ENCODE measurements at regions not wholly inside any gene's neighbourhood (a gene's known extent, or its start where the extent isn't known, plus 50 kb on each side); places are given as distances from the start of the nearest gene placed in this dataset.

DNA sequence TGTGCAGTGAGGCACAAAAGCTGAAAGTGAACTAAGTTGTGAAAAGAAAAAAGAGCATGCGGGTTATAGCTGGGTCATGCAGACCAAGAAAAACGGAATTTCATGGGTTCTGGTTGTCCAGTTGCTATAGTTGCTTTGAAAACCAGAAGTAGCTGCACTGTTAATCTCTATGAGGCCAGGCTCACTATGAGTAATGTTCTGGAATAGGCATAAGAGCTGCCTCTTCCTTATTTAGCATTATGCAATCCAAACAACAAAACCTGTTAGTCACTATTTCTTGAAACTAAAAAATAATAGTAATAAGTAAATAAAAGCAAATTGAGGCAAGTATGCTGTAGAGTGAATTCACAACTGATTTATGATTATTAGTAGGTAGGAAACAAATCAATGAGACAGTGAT lies 1383.7 kb downstream of the MRPL39 start:
- H3K27me3 Mint-ChIP-seq: no peaks in the 10 kb centered on the region
- H3K36me3 Mint-ChIP-seq: no peaks in the 10 kb centered on the region
- H3K9me3 Mint-ChIP-seq: peaks cover 0 to 10% (median 0%) of the 10 kb centered on the region in 3 donors
- no peak overlapping the region for H3K4me3 Mint-ChIP-seq
- no peaks in the 10 kb centered on the region for H3K4me1 Mint-ChIP-seq
- no peak overlapping the region for H3K27ac Mint-ChIP-seq

GRCh38 chr21:24222676-24223075 lies 1384.6 kb downstream of the MRPL39 start:
- Mint-ChIP-seq H3K27me3 (no peaks in the 10 kb centered on the region), H3K9me3 (peaks cover 0 to 9% (median 0%) of the 10 kb centered on the region in 3 donors), H3K4me1 (no peaks in the 10 kb centered on the region), H3K36me3 (no peaks in the 10 kb centered on the region), H3K4me3 (no peak overlapping the region), H3K27ac (no peak overlapping the region)

DNA sequence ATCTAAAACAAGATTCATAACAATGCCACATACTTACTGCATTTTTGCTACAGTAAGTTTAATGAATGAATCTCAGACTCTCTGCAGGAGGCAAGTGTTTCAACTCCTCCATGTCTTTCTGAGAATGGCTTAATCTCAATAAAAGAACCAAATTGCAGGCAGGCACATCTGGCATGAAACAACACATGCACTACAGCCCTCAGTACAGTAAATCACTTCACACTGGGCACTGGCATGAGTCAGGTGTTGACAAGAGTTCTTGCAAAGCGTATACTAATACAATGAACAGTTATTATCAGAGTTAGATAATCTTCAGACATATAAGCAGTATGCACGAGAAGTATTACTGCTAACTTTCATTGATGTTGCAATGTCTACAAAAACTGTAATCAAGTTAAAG lies 1386.8 kb downstream of the MRPL39 start:
- peaks cover 0 to 2% (median 0%) of the 10 kb centered on the region in 3 donors for H3K4me1 Mint-ChIP-seq
- no peak overlapping the region for H3K27ac Mint-ChIP-seq
- no peaks in the 10 kb centered on the region for H3K9me3 Mint-ChIP-seq
- H3K27me3 Mint-ChIP-seq: no peaks in the 10 kb centered on the region
- H3K36me3 Mint-ChIP-seq: no peaks in the 10 kb centered on the region
- no peak overlapping the region for H3K4me3 Mint-ChIP-seq

DNA sequence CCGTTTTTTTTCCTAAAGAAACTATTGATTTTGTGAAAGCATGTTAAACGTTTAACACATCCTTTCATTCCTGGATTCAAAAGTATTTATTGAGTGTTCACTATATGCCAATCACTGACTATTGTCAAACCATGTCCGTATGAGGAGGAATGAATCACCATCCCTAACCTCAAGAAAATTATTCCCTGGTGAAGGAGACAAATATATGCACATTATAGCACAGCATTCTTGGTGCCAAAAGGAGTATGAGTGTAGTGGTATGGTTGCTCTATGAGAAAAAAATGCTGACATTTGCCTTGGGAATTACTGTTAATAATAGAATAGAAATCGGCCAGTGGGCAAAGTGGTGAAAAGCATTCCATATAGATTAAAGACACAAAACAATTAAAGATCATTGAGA lies 1390.1 kb downstream of the MRPL39 start:
- H3K27ac Mint-ChIP-seq: no peak overlapping the region
- no peak overlapping the region for H3K4me3 Mint-ChIP-seq
- peaks cover 0 to 3% (median 0%) of the 10 kb centered on the region in 3 donors for H3K9me3 Mint-ChIP-seq
- H3K36me3 Mint-ChIP-seq: no peaks in the 10 kb centered on the region
- H3K27me3 Mint-ChIP-seq: no peaks in the 10 kb centered on the region
- H3K4me1 Mint-ChIP-seq: peaks cover 0 to 2% (median 0%) of the 10 kb centered on the region in 3 donors

GRCh38 chr21:24210130-24210529 lies 1397.2 kb downstream of the MRPL39 start:
- Mint-ChIP-seq H3K36me3 (no peaks in the 10 kb centered on the region), H3K4me3 (no peak overlapping the region), H3K4me1 (no peaks in the 10 kb centered on the region), H3K27me3 (no peaks in the 10 kb centered on the region), H3K27ac (no peak overlapping the region), H3K9me3 (peaks cover 0 to 5% (median 3%) of the 10 kb centered on the region in 3 donors)

DNA sequence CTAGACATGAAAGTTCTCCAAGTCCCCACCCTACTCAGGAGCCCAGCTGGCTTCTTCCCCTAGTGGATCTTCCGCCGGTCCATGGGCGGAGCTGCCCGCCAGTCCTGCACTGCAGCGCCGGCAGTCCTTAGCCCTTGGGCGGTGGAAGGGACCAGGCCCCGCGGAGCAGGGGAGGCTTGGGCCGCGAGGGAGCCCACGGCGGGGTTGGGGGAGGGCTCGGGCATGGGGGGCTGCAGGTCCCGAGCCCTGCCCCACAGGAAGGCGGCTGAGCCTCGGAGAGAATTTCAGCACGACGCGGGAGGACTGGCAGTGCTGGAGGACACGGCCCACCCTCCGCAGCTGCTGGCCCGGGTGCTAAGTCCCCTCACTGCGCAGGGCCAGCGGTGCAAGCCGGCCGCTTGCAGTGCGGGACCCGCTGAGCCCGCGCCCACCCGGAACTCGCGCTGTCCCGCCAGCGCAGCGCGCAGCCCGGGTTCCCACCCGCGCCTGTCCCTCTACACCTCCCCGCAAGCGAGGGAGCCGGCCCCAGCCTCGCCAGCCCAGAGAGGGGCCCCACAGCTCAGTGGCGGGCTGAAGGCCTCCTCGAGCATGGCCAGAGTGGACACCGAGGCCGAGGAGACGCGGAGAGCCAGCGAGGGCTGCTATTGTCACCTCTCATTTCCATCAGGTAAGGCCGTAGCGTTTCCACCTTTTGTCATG lies 1398.6 kb downstream of the MRPL39 start:
- peaks cover 0 to 5% (median 3%) of the 10 kb centered on the region in 3 donors for H3K9me3 Mint-ChIP-seq
- no peak overlapping the region for H3K27ac Mint-ChIP-seq
- H3K4me3 Mint-ChIP-seq: no peak overlapping the region
- no peaks in the 10 kb centered on the region for H3K36me3 Mint-ChIP-seq
- H3K4me1 Mint-ChIP-seq: no peaks in the 10 kb centered on the region
- H3K27me3 Mint-ChIP-seq: no peaks in the 10 kb centered on the region

GRCh38 chr21:24205319-24205718 lies 1402.0 kb downstream of the MRPL39 start:
- no peak overlapping the region for H3K4me3 Mint-ChIP-seq
- H3K36me3 Mint-ChIP-seq: no peaks in the 10 kb centered on the region
- H3K4me1 Mint-ChIP-seq: no peaks in the 10 kb centered on the region
- peaks cover 0 to 3% (median 2%) of the 10 kb centered on the region in 3 donors for H3K9me3 Mint-ChIP-seq
- H3K27me3 Mint-ChIP-seq: no peaks in the 10 kb centered on the region
- no peak overlapping the region for H3K27ac Mint-ChIP-seq

DNA sequence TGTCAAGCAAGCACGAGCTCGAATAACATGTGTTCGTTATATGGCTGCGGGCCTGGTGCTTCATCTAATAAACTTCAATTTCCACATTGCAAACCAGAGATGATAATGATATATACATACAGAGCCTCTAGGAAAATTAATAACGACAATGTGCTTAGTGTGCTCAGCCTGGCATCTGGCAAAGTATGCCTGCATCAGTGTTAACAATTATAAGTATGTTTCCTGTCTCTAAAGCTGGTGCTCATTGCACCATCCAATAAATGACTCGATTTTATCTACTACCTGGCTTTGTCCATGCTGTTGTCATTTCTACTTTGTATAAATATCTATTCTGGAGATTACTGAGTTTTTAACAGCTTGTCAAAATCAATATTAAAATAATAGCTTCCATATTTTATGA lies 1402.6 kb downstream of the MRPL39 start:
- Mint-ChIP-seq H3K27me3 (no peaks in the 10 kb centered on the region), H3K9me3 (peaks cover 0 to 2% (median 0%) of the 10 kb centered on the region in 3 donors), H3K36me3 (no peaks in the 10 kb centered on the region), H3K4me1 (no peaks in the 10 kb centered on the region), H3K4me3 (no peak overlapping the region), H3K27ac (no peak overlapping the region)

GRCh38 chr21:24200052-24200451 lies 1407.2 kb downstream of the MRPL39 start:
- Mint-ChIP-seq H3K27me3 (no peaks in the 10 kb centered on the region), H3K4me3 (no peak overlapping the region), H3K27ac (no peak overlapping the region), H3K36me3 (no peaks in the 10 kb centered on the region), H3K9me3 (no peaks in the 10 kb centered on the region), H3K4me1 (peaks cover 2 to 7% (median 4%) of the 10 kb centered on the region in 3 donors)

- Mint-ChIP-seq H3K4me3 (no peak overlapping the region), H3K9me3 (no peaks in the 10 kb centered on the region), H3K36me3 (no peaks in the 10 kb centered on the region), H3K4me1 (peaks cover 2 to 8% (median 5%) of the 10 kb centered on the region in 3 donors), H3K27me3 (no peaks in the 10 kb centered on the region), H3K27ac (no peak overlapping the region)
These were observed 1409.4 kb downstream of the MRPL39 start for GRCh38 chr21:24197923-24198322.

DNA sequence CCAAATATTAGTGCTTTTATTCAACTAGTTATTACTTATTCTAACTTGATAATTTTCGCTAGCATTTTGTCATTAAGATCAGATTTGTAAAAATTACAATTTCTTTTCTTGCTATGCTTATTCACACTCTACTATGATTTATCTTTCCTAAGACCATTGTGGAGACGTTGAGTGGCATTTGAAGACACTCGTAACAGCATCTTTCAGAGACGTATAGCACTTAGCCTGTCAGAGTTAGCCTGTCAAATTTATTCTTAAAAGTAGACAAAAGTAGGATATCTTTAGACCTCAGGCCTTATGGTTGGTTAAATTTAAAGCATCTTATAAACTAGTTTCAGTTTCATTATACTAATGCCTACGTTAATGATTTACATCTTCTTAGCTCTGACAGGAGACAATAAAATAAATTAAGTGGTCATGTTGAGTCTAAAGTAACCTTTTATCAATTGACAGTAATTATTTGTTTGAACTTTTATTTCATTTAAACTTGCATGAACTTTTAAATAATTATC lies 1410.1 kb downstream of the MRPL39 start:
- Mint-ChIP-seq H3K36me3 (no peaks in the 10 kb centered on the region), H3K9me3 (no peaks in the 10 kb centered on the region), H3K4me1 (peaks cover 2 to 8% (median 5%) of the 10 kb centered on the region in 3 donors), H3K27me3 (no peaks in the 10 kb centered on the region), H3K27ac (no peak overlapping the region), H3K4me3 (no peak overlapping the region)

DNA sequence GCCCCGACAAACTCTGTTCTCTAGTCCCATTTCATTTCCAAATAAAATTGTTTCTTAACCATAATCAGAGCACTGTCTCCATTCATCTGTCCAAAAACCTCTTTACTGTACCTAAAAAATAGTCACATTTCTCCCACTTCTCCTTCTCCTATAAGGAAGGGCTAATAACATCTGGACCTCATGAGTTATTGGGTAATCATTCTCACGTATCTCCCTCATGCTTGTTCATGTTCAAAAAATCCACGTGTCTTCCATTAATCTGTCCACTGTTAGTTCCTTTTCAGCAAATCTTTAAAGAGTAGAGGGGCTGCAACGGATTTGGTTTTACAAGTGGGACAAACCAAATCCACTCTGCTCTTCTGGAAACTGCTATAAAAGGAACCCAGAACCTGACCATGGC lies 1418.8 kb downstream of the MRPL39 start:
- H3K9me3 Mint-ChIP-seq: no peaks in the 10 kb centered on the region
- no peaks in the 10 kb centered on the region for H3K27me3 Mint-ChIP-seq
- no peaks in the 10 kb centered on the region for H3K4me1 Mint-ChIP-seq
- H3K36me3 Mint-ChIP-seq: no peaks in the 10 kb centered on the region
- no peak overlapping the region for H3K27ac Mint-ChIP-seq
- H3K4me3 Mint-ChIP-seq: no peak overlapping the region

GRCh38 chr21:24183077-24183476 lies 1424.2 kb downstream of the MRPL39 start:
- H3K36me3 Mint-ChIP-seq: peaks cover 4% of the 10 kb centered on the region
- no peak overlapping the region for H3K4me3 Mint-ChIP-seq
- no peak overlapping the region for H3K27ac Mint-ChIP-seq
- H3K27me3 Mint-ChIP-seq: no peaks in the 10 kb centered on the region
- peaks cover 0 to 1% (median 0%) of the 10 kb centered on the region in 3 donors for H3K4me1 Mint-ChIP-seq
- H3K9me3 Mint-ChIP-seq: peaks cover 4 to 11% (median 6%) of the 10 kb centered on the region in 3 donors

DNA sequence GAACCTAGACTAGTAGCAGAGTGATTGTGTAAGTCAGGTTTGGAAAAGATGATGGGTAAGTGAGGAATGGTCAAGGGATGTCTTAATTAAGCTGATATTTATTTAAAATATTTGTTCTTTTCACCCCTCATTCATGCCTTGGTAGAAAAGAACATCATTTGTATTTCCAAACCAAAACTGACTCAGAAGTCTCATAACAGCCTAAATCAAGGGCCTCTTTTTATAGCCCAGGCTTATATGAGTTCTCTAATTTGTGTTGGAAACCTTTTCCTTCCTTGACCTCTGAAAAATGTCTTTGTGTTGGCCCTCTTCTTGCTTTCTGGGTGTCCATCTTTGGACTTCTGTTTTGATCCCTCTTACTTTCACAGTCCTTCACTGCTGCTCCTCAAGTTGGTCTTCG lies 1428.2 kb downstream of the MRPL39 start:
- Mint-ChIP-seq H3K4me1 (peaks cover 0 to 1% (median 0%) of the 10 kb centered on the region in 3 donors), H3K27me3 (no peaks in the 10 kb centered on the region), H3K27ac (no peak overlapping the region), H3K4me3 (no peak overlapping the region), H3K36me3 (peaks cover 4% of the 10 kb centered on the region), H3K9me3 (peaks cover 4 to 11% (median 9%) of the 10 kb centered on the region in 3 donors)

DNA sequence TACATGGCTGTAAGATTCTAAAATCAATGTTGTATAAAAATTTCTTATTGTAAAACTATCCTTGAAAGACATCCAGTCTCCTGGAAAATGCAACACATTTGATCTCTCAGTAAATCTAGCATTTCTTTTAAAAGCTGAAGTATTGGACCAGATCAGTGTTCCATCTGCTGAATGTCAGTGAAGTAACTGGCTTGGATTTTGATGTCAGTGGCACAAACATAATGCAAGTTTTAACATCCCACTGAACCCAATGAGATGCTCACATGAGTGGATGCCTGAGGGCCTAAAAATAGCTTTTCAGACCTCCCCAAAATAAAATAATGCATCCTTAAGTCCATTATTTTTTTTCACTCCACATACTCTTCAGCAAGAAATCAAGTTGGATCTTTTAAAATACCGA lies 1432.2 kb downstream of the MRPL39 start:
- Mint-ChIP-seq H3K4me3 (no peak overlapping the region), H3K4me1 (no peaks in the 10 kb centered on the region), H3K36me3 (peaks cover 4% of the 10 kb centered on the region), H3K27me3 (no peaks in the 10 kb centered on the region), H3K27ac (no peak overlapping the region), H3K9me3 (peaks cover 4 to 9% (median 7%) of the 10 kb centered on the region in 3 donors)

- no peak overlapping the region for H3K4me3 Mint-ChIP-seq
- H3K4me1 Mint-ChIP-seq: no peaks in the 10 kb centered on the region
- no peak overlapping the region for H3K27ac Mint-ChIP-seq
- no peaks in the 10 kb centered on the region for H3K27me3 Mint-ChIP-seq
- H3K36me3 Mint-ChIP-seq: no peaks in the 10 kb centered on the region
- H3K9me3 Mint-ChIP-seq: peaks cover 0 to 2% (median 0%) of the 10 kb centered on the region in 3 donors
These were observed 1435.5 kb downstream of the MRPL39 start for GRCh38 chr21:24171736-24172135.

Measured in IgD-negative memory B cell (primary cell).